Jurkat, Clone E6-1 (cell line): ENCODE measurements at regions not wholly inside any gene's neighbourhood (a gene's known extent, or its start where the extent isn't known, plus 50 kb on each side); places are given as distances from the start of the nearest gene placed in this dataset.

Source experiments
- DNase-seq: peaks from one replicate; pipeline ENCODE4 v3.0.0-alpha.2; 2011; ENCODE audit warnings: low read depth, low spot score
- H3K4me3 ChIP-seq: 2 replicates; pipeline ENCODE4 v1.5.1; 2011; ENCODE audit warnings: mild to moderate bottlenecking, low read length, control low read depth, moderate library complexity

GRCh38 chr3:117488983-117489382 is 779.4 kb downstream of the TUSC7 start:
- DNase-seq: no peak
- no peak overlapping the region for H3K4me3 ChIP-seq

GRCh38 chr3:117489663-117490079 is 780.1 kb downstream of the TUSC7 start:
- H3K4me3 ChIP-seq: no peak overlapping the region
- no peak for DNase-seq

- no peak for DNase-seq
- no peak overlapping the region for H3K4me3 ChIP-seq
Observed at GRCh38 chr3:117490716-117491115, 781.1 kb downstream of the TUSC7 start.

GRCh38 chr3:117495620-117496019 is 786.0 kb downstream of the TUSC7 start:
- no peak for DNase-seq

GRCh38 chr3:117499189-117499870 is 789.8 kb downstream of the TUSC7 start:
- no peak for DNase-seq
- H3K4me3 ChIP-seq: no peak overlapping the region

More at GRCh38 chr3:117495620-117496019, 786.0 kb downstream of the TUSC7 start:
- no peak overlapping the region for H3K4me3 ChIP-seq

- no peak overlapping the region for H3K4me3 ChIP-seq
- DNase-seq: no peak
Observed at GRCh38 chr3:117507958-117508357, 798.4 kb downstream of the TUSC7 start.

GRCh38 chr3:117509858-117510257 is 800.3 kb downstream of the TUSC7 start:
- no peak for DNase-seq
- no peak overlapping the region for H3K4me3 ChIP-seq

- DNase-seq: no peak
- no peak overlapping the region for H3K4me3 ChIP-seq
Observed at GRCh38 chr3:117510396-117510795, 800.8 kb downstream of the TUSC7 start.

GRCh38 chr3:117512975-117513374 is 803.4 kb downstream of the TUSC7 start:
- no peak overlapping the region for H3K4me3 ChIP-seq
- no peak for DNase-seq

GRCh38 chr3:117515309-117515708 is 805.7 kb downstream of the TUSC7 start:
- no peak for DNase-seq
- H3K4me3 ChIP-seq: no peak overlapping the region

- no peak for DNase-seq
Observed at GRCh38 chr3:117518364-117518763, 808.8 kb downstream of the TUSC7 start.

GRCh38 chr3:117519776-117520175 is 810.2 kb downstream of the TUSC7 start:
- DNase-seq: no peak
- H3K4me3 ChIP-seq: no peak overlapping the region

More at GRCh38 chr3:117518364-117518763, 808.8 kb downstream of the TUSC7 start:
- no peak overlapping the region for H3K4me3 ChIP-seq

- no peak overlapping the region for H3K4me3 ChIP-seq
- DNase-seq: no peak
Observed at GRCh38 chr3:117520582-117520981, 811.0 kb downstream of the TUSC7 start.

GRCh38 chr3:117523418-117523817 is 813.8 kb downstream of the TUSC7 start:
- DNase-seq: no peak
- no peak overlapping the region for H3K4me3 ChIP-seq

GRCh38 chr3:117524890-117525289 is 815.3 kb downstream of the TUSC7 start:
- no peak overlapping the region for H3K4me3 ChIP-seq
- no peak for DNase-seq

- H3K4me3 ChIP-seq: no peak overlapping the region
- DNase-seq: peak; percentile 12
Observed at GRCh38 chr3:117526470-117527079, 817.0 kb downstream of the TUSC7 start.

- DNase-seq: no peak
- no peak overlapping the region for H3K4me3 ChIP-seq
Observed at GRCh38 chr3:117527346-117527745, 817.8 kb downstream of the TUSC7 start.

GRCh38 chr3:117528688-117529087 is 819.1 kb downstream of the TUSC7 start:
- no peak for DNase-seq
- no peak overlapping the region for H3K4me3 ChIP-seq

GRCh38 chr3:117531078-117531767 is 821.6 kb downstream of the TUSC7 start:
- no peak overlapping the region for H3K4me3 ChIP-seq
- DNase-seq: no peak

- H3K4me3 ChIP-seq: no peak overlapping the region
- no peak for DNase-seq
Observed at GRCh38 chr3:117532268-117532667, 822.7 kb downstream of the TUSC7 start.
